Natural killer cell (primary cell): ENCODE measurements at regions not wholly inside any gene's neighbourhood (a gene's known extent, or its start where the extent isn't known, plus 50 kb on each side); places are given as distances from the start of the nearest gene placed in this dataset.
"Not testable (repeated sequence)": the region's sequence is repeated elsewhere in the genome, so short reads cannot be mapped to it uniquely, and the experiment has no call there.

Source experiments
- ATAC-seq, 3 donors: fragments of 150-1000 bp in 2 of 3; fragments of 200-7000 bp in 1 of 3; cut with Tn5 transposase; 1 replicate in 1 of 3; 2 replicates in 2 of 3; pipeline ENCODE4 v1.10.0; 2021; ENCODE audit warnings: mild to moderate bottlenecking in 2 of 3, moderate library complexity in 2 of 3
- DNase-seq, 2 donors: peaks; one replicate each; pipeline versions ENCODE4 v3.0.0 to v3.0.0-alpha.2; 2013 to 2021; ENCODE audit warnings: mixed read lengths in 1 of 2
- H3K27ac ChIP-seq: one replicate; pipeline ENCODE4 v1.5.1; 2013; ENCODE audit warnings: mild to moderate bottlenecking, low read length
- H3K27me3 ChIP-seq: one replicate; pipeline ENCODE4 v1.6.1; 2013; ENCODE audit warnings: low read length; ENCODE audit not compliant: control insufficient read depth, insufficient read depth
- H3K36me3 ChIP-seq: one replicate; pipeline ENCODE4 v1.6.1; 2013; ENCODE audit warnings: low read length; ENCODE audit not compliant: control insufficient read depth, insufficient read depth
- H3K4me1 ChIP-seq: one replicate; pipeline ENCODE4 v1.6.1; 2013; ENCODE audit warnings: low read length; ENCODE audit not compliant: control insufficient read depth, insufficient read depth
- H3K4me3 ChIP-seq: one replicate; pipeline ENCODE4 v1.5.1; 2013; ENCODE audit warnings: low read length
- H3K9me3 ChIP-seq: one replicate; pipeline ENCODE4 v1.6.1; 2013; ENCODE audit warnings: low read length; ENCODE audit not compliant: control insufficient read depth, insufficient read depth
- H3K27ac Mint-ChIP-seq, 2 donors: one replicate each; pipeline ENCODE4 v1.8.0; 2022; ENCODE audit warnings: mild to moderate bottlenecking in 2 of 2, mixed read lengths in 2 of 2, moderate library complexity in 1 of 2
- H3K27me3 Mint-ChIP-seq, 2 donors: one replicate each; pipeline ENCODE4 v1.8.0; 2022; ENCODE audit warnings: low read depth in 2 of 2, mixed read lengths in 2 of 2
- H3K36me3 Mint-ChIP-seq: one replicate; pipeline ENCODE4 v1.8.0; 2022; ENCODE audit warnings: mixed read lengths
- H3K4me1 Mint-ChIP-seq, 2 donors: one replicate each; pipeline ENCODE4 v1.8.0; 2022; ENCODE audit warnings: mixed read lengths in 2 of 2
- H3K4me3 Mint-ChIP-seq: one replicate; pipeline ENCODE4 v1.8.0; 2022; ENCODE audit warnings: mild to moderate bottlenecking, moderate library complexity, mixed read lengths
- H3K9me3 Mint-ChIP-seq, 2 donors: one replicate each; pipeline ENCODE4 v1.8.0; 2022; ENCODE audit warnings: mixed read lengths in 2 of 2
- CTCF ChIP-seq: fragments of 200-600 bp; IDR thresholded peaks from one replicate; pipeline ENCODE4 v1.8.0; 2022; ENCODE audit warnings: antibody characterized with exemption
- WGBS: methylation state at CpG from one replicate; pipeline ENCODE4 v1.1.7; 2013; ENCODE audit warnings: missing lambda C conversion rate; ENCODE audit not compliant: insufficient coverage; 5-methylcytosine and 5-hydroxymethylcytosine counted together
- intact Hi-C: fragments of 100-400 bp; cut with micrococcal nuclease; formaldehyde crosslinking; loops from one replicate; pipeline ENCODE4 v1.14.2; 2022

DNA sequence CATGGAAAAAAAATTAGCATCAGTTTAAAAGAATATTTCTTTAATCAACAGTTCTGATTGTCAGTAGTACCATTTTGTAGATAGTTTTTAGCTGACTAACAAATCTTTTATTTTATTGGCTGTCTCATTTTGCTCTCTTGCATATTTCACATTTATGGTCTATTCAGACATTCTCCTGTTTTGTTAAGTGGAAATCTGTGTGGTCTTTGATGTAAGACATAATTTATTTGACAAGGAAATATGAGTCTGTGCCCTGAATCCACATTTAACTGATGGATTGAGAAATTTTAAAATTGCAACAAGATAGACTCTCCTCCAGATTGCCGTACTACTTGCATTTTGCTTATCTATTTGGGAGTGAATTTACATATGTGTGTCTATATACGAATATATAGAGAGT lies 96.3 kb upstream of the ATP5MC3 start:
- no peaks in the 10 kb centered on the region for H3K36me3 ChIP-seq
- WGBS: no CpG with 5 or more reads among the region's 2 CpGs

DNA sequence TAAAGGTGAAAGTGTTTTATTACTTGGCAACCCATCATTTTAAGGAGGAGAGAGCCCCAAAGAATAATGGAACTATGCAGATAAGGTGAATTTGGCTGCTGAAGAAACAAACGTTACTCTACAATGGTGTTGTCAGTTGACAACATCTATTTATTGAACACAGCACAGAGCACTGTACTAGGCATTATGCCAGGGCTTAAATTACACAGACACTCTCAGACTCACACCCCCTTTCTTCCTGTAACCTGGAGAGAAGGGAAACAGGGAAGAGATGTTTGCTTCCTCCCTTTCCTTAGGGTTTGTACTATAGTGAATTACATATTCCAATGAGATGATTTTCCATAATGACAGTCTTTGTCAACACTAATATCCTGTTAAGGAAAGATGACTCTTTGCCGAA lies 94.0 kb upstream of the ATP5MC3 start:
- ATAC-seq (no peak), DNase-seq (no peak)
- intact Hi-C loops: no loop called here
- H3K4me3 ChIP-seq: no peak overlapping the region
- no peak overlapping the region for H3K27ac Mint-ChIP-seq
- no peaks in the 10 kb centered on the region for H3K4me1 ChIP-seq
- no peak overlapping the region for H3K27ac ChIP-seq
- H3K9me3 Mint-ChIP-seq: no peaks in the 10 kb centered on the region
- H3K27me3 ChIP-seq: peaks cover 5% of the 10 kb centered on the region
- WGBS: 60% methylated on average over 1 of the region's 2 CpGs
- no peak overlapping the region for H3K4me3 Mint-ChIP-seq
- peaks cover 5% of the 10 kb centered on the region in 2 donors for H3K4me1 Mint-ChIP-seq
- TF ChIP-seq CTCF: no peak
- H3K27me3 Mint-ChIP-seq: peaks cover 15 to 24% of the 10 kb centered on the region in 2 donors
- H3K36me3 Mint-ChIP-seq: no peaks in the 10 kb centered on the region
- no peaks in the 10 kb centered on the region for H3K9me3 ChIP-seq
- no peaks in the 10 kb centered on the region for H3K36me3 ChIP-seq

More for the DNA sequence above, 96.3 kb upstream of the ATP5MC3 start:
- DNase-seq: no peak
- peaks cover 3 to 6% of the 10 kb centered on the region in 2 donors for H3K27me3 Mint-ChIP-seq
- H3K27ac ChIP-seq: no peak overlapping the region
- H3K27ac Mint-ChIP-seq: no peak overlapping the region
- no peak overlapping the region for H3K4me3 ChIP-seq
- no peaks in the 10 kb centered on the region for H3K4me1 ChIP-seq
- no peaks in the 10 kb centered on the region for H3K9me3 Mint-ChIP-seq
- peaks cover 3% of the 10 kb centered on the region for H3K27me3 ChIP-seq
- H3K9me3 ChIP-seq: no peaks in the 10 kb centered on the region
- no peak for ATAC-seq
- peaks cover 4 to 5% of the 10 kb centered on the region in 2 donors for H3K4me1 Mint-ChIP-seq
- no peak overlapping the region for H3K4me3 Mint-ChIP-seq
- no peaks in the 10 kb centered on the region for H3K36me3 Mint-ChIP-seq
- TF ChIP-seq CTCF: no peak
- intact Hi-C loops: no loop called here

DNA sequence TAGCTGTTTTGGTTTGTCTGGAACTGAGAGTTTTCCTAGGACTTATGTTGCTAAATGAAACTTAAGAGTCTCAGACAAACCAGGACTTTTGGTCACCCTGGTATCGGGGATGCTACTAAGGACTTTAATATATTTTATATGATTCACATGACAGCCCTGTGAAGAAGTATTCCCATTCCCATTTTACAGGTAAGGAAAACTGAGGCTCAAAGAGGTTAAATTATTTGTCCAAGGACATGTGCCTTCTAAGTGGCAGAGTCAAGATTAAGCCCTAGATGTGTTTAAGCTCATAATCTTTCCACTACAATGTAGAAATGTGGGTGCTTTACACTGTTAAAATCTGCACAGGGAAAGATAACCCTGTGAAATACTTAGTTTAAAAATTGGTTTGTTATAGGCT lies 77.7 kb upstream of the ATP5MC3 start:
- no peaks in the 10 kb centered on the region for H3K36me3 ChIP-seq
- no peaks in the 10 kb centered on the region for H3K9me3 ChIP-seq
- no peak for DNase-seq
- intact Hi-C loops: no loop called here
- H3K27me3 Mint-ChIP-seq: peaks cover 21 to 46% of the 10 kb centered on the region in 2 donors
- no peaks in the 10 kb centered on the region for H3K36me3 Mint-ChIP-seq
- no peak for ATAC-seq
- no peaks in the 10 kb centered on the region for H3K4me1 Mint-ChIP-seq
- H3K4me3 ChIP-seq: no peak overlapping the region
- no peaks in the 10 kb centered on the region for H3K9me3 Mint-ChIP-seq
- no CpG with 5 or more reads among the region's 1 CpG for WGBS
- no peak overlapping the region for H3K4me3 Mint-ChIP-seq
- TF ChIP-seq CTCF: no peak
- no peaks in the 10 kb centered on the region for H3K4me1 ChIP-seq
- H3K27ac Mint-ChIP-seq: no peak overlapping the region
- peaks cover 7% of the 10 kb centered on the region for H3K27me3 ChIP-seq
- no peak overlapping the region for H3K27ac ChIP-seq

DNA sequence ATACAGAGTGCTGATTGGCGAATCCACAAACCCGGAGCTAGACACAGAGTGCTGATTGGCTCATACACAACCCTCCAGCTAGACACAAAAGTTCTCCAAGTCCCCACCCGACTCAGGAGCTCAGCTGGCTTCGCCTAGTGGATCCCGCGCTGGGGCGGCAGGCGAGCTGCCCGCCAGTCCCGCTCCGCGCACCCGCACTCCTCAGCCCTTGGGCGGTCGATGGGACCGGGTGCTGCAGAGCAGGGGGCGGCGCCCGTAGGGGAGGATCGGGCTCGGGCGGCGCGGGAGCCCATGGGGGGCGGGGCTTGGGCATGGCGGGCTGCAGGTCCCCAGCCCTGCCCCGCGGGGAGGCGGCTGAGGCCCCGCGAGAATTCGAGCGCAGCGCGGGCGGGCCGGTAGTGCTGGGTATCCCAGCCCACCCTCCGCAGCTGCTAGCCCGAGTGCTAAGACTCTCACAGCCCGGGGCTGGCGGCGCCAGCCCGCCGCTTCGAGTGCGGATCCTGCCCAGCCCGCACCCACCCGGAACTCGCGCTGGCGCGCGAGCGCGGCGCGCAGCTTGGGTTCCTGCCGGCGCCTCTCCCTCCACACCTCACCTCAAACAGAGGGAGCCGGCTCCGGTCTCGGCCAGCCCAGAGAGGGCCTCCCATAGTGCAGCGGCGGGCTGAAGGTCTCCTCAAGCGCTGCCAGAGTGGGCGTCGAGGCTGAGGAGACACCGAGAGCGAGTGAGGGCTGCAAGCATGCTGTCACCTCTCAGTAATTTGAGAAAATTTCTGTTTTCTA lies 75.5 kb upstream of the ATP5MC3 start:
- TF ChIP-seq CTCF: no peak
- peak in 1 of 3 donors; percentile 27 for ATAC-seq
- 93% methylated on average over 69 of the region's 69 CpGs for WGBS
- DNase-seq: peak in 1 of 2 donors; percentile 6
- Mint-ChIP-seq H3K4me1 (no peaks in the 10 kb centered on the region), H3K9me3 (no peaks in the 10 kb centered on the region), H3K4me3 (no peak overlapping the region), H3K27me3 (peaks cover 21 to 58% of the 10 kb centered on the region in 2 donors), H3K36me3 (no peaks in the 10 kb centered on the region), H3K27ac (no peak overlapping the region)
- H3K4me3 ChIP-seq: no peak overlapping the region
- intact Hi-C loops: no loop called here
- H3K36me3 ChIP-seq: no peaks in the 10 kb centered on the region
- no peaks in the 10 kb centered on the region for H3K9me3 ChIP-seq
- no peak overlapping the region for H3K27ac ChIP-seq
- no peaks in the 10 kb centered on the region for H3K4me1 ChIP-seq
- H3K27me3 ChIP-seq: peaks cover 12% of the 10 kb centered on the region

DNA sequence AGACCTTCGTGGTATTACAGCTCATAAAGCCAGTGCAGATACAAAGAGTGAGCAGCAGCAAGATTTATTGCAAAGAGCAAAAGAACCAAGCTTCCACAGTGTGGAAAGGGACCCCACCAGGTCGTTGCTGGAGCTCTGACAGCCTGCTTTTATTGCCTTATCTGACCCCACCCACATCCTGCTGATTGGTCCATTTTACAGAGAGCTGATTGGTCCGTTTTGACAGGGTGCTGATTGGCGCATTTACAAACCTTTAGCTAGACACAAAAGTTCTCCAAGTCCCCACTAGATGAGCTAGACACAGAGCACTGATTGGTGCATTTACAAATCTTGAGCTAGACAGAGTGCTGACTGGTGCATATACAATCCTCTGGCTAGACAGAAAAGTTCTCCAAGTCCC lies 74.9 kb upstream of the ATP5MC3 start:
- peaks cover 11% of the 10 kb centered on the region for H3K27me3 ChIP-seq
- H3K4me3 ChIP-seq, intact Hi-C loops, H3K4me3 Mint-ChIP-seq, H3K27ac Mint-ChIP-seq, DNase-seq, H3K4me1 ChIP-seq, H3K27ac ChIP-seq, H3K36me3 ChIP-seq, H3K9me3 ChIP-seq, H3K9me3 Mint-ChIP-seq, ATAC-seq, H3K4me1 Mint-ChIP-seq, H3K36me3 Mint-ChIP-seq: not testable (repeated sequence)
- WGBS: 78% methylated on average over 4 of the region's 4 CpGs
- peaks cover 18 to 52% of the 10 kb centered on the region in 2 donors for H3K27me3 Mint-ChIP-seq
